ENCODE measurements at regions not wholly inside any gene's neighbourhood (a gene's known extent, or its start where the extent isn't known, plus 50 kb on each side); places are given as distances from the start of the nearest gene placed in this dataset.
"Not testable (repeated sequence)": the region's sequence is repeated elsewhere in the genome, so short reads cannot be mapped to it uniquely, and the experiment has no call there.

DNA sequence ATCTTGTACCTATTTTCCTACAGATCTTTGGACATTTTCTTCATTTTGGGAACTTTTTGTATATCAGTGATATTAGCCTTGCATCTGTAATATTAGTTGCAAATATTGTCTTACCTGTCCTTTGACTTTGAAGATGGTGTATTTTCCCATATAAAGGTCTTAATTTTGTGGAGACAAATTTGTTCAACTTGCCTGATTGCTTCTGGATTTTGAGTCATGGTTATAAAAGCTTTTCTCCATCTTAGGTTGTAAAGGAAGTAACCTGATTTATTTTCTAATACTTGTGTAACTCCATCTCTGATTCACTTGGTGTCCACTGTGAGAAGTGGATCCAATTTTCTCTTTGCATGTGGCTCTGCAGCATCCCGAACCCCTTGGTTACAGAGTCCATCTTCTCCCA is 97.7 kb upstream of the OTOS start:
- DNase-seq = no peak
- Histone ChIP-seq H3K27ac (no peak overlapping the region), H3K36me3 (no peaks in the 10 kb centered on the region), H3K27me3 (ENCODE audit: insufficient read depth, low read depth, severe bottlenecking) (no peaks in the 10 kb centered on the region), H3K4me3 (ENCODE audit: low read depth, low read length) (no peak overlapping the region), H3K9me3 (ENCODE audit: severe bottlenecking) (no peaks in the 10 kb centered on the region)
- no peak for TF ChIP-seq CTCF (IDR thresholded peaks at IDR 0.05; ENCODE audit: low read depth, low read length)

GRCh38 chr2:240238786-240239185 is 98.3 kb upstream of the OTOS start:
- Histone ChIP-seq H3K9me3 (ENCODE audit: severe bottlenecking) (no peaks in the 10 kb centered on the region), H3K27me3 (ENCODE audit: insufficient read depth, low read depth, severe bottlenecking) (no peaks in the 10 kb centered on the region), H3K4me3 (ENCODE audit: low read depth, low read length) (no peak overlapping the region), H3K27ac (no peak overlapping the region), H3K36me3 (no peaks in the 10 kb centered on the region)
- TF ChIP-seq CTCF (IDR thresholded peaks at IDR 0.05; ENCODE audit: low read depth, low read length) = no peak
- no peak for DNase-seq

- Histone ChIP-seq H3K27ac (no peak overlapping the region), H3K4me3 (ENCODE audit: low read depth, low read length) (no peak overlapping the region), H3K9me3 (ENCODE audit: severe bottlenecking) (no peaks in the 10 kb centered on the region), H3K27me3 (ENCODE audit: insufficient read depth, low read depth, severe bottlenecking) (no peaks in the 10 kb centered on the region), H3K36me3 (no peaks in the 10 kb centered on the region)
- TF ChIP-seq CTCF (IDR thresholded peaks at IDR 0.05; ENCODE audit: low read depth, low read length) = no peak
- DNase-seq = no peak
Observed at GRCh38 chr2:240239325-240239724, 98.9 kb upstream of the OTOS start.

GRCh38 chr2:240240017-240240734 is 99.7 kb upstream of the OTOS start:
- Histone ChIP-seq H3K36me3 (no peaks in the 10 kb centered on the region), H3K9me3 (ENCODE audit: severe bottlenecking) (no peaks in the 10 kb centered on the region), H3K27ac (no peak overlapping the region), H3K27me3 (ENCODE audit: insufficient read depth, low read depth, severe bottlenecking) (no peaks in the 10 kb centered on the region), H3K4me3 (ENCODE audit: low read depth, low read length) (no peak overlapping the region)
- no peak for TF ChIP-seq CTCF (IDR thresholded peaks at IDR 0.05; ENCODE audit: low read depth, low read length)
- no peak for DNase-seq

GRCh38 chr2:240240781-240241180 is 100.3 kb upstream of the OTOS start:
- Histone ChIP-seq H3K27ac (no peak overlapping the region), H3K9me3 (ENCODE audit: severe bottlenecking) (no peaks in the 10 kb centered on the region), H3K27me3 (ENCODE audit: insufficient read depth, low read depth, severe bottlenecking) (no peaks in the 10 kb centered on the region), H3K36me3 (no peaks in the 10 kb centered on the region), H3K4me3 (ENCODE audit: low read depth, low read length) (no peak overlapping the region)
- TF ChIP-seq CTCF (IDR thresholded peaks at IDR 0.05; ENCODE audit: low read depth, low read length) = no peak
- no peak for DNase-seq

- DNase-seq = no peak
- Histone ChIP-seq H3K4me3 (ENCODE audit: low read depth, low read length) (no peak overlapping the region), H3K27ac (no peak overlapping the region), H3K36me3 (no peaks in the 10 kb centered on the region), H3K9me3 (ENCODE audit: severe bottlenecking) (no peaks in the 10 kb centered on the region), H3K27me3 (ENCODE audit: insufficient read depth, low read depth, severe bottlenecking) (no peaks in the 10 kb centered on the region)
- TF ChIP-seq CTCF (IDR thresholded peaks at IDR 0.05; ENCODE audit: low read depth, low read length) = no peak
Observed at GRCh38 chr2:240241572-240241971, 101.1 kb upstream of the OTOS start.

DNA sequence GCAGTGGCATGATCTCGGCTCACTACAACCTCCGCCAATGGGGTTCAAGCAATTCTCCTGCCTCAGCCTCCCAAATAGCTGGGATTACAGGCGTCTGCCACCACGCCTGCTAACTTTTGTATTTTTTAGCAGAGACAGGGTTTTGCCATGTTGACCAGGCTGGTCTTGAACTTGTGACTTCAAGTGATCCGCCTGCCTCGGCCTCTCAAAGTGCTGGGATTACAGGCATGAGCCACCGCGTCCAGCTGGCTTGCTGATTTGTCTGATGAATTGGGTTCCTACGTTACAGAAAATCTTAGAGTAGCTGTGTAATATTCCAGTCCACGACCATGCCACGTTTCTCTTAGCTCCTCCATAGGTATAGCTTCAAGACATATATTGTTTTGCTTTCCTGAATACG is 102.6 kb upstream of the OTOS start:
- H3K4me3 ChIP-seq (ENCODE audit: low read depth, low read length); H3K9me3 ChIP-seq (ENCODE audit: severe bottlenecking); H3K36me3 ChIP-seq; H3K27me3 ChIP-seq (ENCODE audit: insufficient read depth, low read depth, severe bottlenecking); DNase-seq; H3K27ac ChIP-seq: not testable (repeated sequence)
